ENCODE measurements at regions not wholly inside any gene's neighbourhood (a gene's known extent, or its start where the extent isn't known, plus 50 kb on each side); places are given as distances from the start of the nearest gene placed in this dataset.
"Not testable (repeated sequence)": the region's sequence is repeated elsewhere in the genome, so short reads cannot be mapped to it uniquely, and the experiment has no call there.

DNA sequence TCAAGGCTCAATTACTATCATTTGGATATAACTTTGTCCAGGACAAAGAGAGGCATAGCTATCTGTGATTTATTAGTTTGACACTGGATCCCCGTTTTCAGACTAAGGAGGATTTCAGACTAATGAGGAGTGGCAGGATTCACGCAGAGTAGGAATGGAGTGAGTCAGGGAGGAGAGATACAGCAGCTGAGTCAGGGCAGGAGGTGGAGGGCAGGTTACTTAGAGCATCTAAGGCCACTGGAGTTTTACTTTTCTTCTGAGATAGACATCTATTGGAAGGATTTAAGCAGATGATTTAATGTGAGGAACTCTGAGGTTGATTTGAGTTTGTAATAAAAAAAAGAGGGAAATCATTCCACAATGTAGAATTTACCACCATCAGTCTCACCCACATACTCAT lies 110.6 kb downstream of the RPIA start:
- not testable (repeated sequence) for DNase-seq

DNA sequence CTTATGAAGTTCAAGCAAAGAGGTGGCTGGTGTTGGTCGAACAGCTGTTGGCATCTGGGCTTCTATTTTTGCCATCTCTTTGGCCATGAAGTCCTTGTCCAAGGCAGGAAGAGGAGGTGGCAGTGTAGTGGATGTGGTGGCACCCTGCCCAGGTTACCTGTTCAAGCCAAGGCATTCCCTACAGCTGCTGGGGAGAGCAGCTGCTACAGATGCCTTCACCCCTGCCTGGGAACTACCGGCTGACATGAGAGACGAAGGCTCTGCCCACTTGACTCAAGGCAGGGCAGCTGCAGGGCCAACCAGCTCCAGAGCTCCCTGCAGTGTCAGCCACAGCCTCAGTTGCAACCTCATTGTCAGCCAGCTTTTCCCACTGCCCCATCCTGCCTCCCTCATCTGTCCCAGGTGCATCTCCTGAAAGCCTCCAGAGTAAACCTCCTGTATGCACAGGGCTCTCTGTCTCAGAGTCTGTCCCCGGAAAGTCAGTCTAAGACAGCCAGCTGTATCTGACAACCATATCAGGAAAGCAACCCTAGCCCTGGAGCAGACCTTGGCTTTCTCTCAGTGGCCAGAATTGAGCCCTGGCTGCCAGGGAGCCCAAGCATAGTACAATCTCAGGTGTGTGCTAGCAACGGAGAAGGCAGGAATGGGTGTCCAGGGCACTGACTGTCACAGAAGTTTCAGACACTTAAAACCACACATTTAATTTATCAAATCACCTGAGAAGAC lies 115.9 kb downstream of the RPIA start:
- DNase-seq, result no peak

DNA sequence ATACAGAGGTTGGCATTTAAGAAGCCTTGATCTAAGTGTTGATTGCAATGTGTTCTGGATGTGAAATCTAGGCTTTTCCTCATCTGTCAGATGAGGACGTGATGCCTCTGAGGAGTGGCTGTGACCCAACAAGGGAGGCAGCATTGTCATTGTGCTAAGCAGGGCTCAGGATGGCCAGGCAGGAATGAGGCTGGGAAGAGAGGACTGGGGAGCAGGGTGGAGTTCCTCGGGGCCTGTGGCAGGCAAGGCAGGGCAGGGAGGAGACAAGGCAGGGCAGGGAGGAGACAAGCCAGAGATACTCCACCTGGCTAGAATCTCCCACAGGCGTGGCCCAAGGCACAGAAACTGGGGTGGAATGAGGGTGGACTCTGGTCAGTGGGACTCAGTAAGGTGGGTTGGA lies 116.6 kb downstream of the RPIA start:
- DNase-seq, result no peak

DNA sequence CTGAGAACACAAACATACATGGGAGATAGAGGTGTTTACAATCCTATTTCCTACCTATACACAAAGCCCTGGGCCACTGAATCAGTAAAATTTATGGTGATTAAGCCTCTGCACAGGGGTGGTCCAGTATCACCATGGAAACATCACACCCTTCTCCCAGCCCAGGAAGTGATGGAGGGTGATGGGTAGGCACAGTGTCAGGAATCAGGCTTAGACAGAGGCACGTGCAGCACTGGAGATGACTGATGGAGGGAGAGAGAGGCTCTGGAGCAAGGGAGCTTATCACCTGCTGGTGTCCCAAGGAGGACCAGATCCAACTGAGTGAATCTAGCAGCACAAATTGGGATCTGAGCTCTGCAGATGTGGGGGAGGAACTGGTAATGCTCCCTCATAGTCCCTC lies 117.2 kb downstream of the RPIA start:
- no peak for DNase-seq

DNA sequence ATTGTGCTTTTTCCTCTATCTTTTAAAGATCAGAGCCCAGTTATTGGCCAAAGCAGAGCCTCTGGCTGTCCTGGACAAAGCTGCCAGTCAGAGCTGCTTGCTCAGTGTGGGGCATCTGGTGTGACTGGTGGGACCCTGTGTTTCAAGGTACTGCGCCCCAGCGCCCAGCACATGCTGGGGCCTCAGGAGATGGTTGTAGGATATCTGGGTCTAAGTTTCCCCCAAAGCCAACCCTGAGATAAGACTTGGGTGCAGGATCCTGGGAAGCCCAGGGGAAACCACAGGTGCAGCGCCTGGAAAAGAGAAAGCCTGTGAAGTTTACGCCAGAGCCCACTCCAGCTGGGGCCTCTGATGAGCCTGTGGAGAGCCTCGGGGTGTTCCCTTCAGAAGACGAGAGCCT lies 117.7 kb downstream of the RPIA start:
- no peak for DNase-seq

DNA sequence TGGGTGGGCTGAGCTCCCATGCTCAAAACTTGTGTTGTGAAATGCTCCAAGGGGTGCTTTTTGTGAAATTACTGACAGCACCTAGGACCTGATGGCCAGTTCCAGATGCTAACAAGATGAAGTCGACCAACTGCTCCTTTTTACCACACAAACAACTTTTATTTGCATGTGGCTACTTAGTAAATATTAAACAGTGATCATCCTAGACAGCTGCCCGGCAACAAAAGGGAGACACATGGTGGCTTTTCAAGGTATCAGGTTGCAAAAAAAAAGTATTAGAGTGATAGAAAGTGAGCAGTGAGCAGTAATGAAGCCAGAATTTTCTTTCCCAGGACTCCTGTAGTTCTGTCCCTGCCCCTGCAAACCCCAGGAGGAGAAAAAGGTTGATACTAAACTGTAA lies 118.5 kb downstream of the RPIA start:
- no peak for DNase-seq

DNA sequence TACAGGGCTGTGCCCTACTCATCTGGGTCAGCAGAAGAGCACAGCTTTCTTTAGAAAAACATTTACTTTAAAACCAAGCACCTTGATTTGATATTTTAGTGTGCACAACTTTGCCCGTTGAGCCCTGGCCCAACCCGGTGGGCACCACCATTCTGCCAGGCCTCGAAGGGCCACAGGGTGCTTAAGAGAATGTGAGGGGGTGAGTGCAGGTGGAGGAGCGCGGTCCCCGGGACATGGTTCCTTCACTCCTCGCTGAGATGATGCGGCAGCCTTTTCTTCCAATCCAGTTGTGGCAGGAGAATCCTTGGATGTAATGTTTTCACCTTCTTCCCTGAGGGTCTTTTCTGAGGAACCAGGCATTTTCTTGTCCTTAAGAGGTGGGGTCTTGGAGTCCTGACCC lies 119.0 kb downstream of the RPIA start:
- no peak for DNase-seq

DNA sequence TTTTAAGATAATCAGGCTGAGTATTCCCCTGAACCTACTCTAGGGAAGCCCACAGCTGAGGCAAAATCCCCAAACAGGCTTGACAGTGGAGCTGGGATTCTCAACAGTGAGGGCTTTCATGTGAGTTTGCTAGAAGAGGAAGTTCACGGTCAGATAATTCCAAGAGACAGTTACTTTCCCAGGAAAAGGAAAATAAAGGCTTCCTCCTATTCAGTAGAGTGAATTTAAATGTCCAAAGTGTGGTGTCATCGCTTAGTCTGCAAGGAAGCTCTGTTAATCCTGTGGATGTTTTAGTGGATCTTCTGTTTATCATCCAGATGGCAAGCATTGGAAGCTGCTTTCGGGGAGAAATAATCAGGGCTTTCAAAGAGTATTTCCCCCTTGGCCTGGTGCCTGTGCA lies 119.8 kb downstream of the RPIA start:
- DNase-seq, result no peak

DNA sequence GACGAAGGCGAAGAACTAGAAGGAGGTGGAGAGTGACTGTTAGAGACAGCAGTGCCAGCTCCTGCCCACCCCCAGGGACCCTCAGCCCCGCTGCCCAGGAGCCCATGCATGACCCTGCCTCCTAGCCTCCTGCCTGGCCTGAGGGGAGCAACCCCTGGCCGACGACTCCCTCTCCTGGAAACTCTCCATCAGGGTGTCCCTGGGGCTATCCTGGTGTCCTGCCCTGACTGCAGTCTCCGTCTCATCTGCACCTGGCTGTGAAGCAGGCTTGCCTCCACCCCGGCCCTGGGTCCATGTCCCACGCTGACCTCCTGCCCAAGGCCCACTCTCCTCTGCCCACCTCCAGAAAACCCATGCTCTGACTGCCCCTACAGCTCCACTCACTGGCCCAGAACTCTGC lies 120.2 kb downstream of the RPIA start:
- no peak for DNase-seq

DNA sequence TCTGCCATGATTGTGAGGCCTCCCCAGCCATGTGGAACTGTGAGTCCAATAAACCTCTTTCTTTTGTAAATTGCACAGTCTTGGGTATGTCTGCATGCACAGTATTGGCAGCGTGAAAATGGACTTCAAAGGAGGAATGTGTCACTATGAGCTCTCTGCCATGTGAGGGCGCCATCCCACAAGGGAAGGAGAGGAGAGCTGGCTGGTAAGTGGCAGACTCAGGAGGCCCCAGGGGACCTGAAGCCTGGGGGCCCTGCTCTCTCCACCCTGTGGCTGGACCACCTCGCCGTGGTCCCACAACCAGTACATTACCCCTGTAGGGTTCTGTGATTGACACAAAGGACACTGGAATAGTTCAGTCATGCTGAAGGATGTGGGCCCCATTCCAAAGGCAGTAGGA lies 122.1 kb downstream of the RPIA start:
- DNase-seq, result no peak

DNA sequence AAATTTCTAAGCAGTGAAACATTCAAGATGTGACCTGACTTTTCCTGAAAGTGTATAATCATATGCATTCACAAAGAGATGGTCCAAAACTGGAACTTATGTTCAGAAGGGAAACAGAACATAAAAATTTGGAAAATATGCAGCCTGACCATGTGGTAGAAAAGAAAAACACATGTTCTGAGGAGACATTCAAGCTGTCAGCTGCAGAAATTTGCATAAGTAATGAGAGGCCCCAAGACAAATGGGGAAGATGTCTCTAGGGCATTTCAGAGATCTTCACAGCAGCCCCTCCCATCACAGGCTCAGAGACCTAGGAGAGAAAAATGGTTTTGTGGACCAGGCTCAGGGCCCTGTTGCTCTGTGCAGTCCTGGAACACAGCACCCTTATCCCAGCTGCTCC lies 123.8 kb downstream of the RPIA start:
- no peak for DNase-seq

DNA sequence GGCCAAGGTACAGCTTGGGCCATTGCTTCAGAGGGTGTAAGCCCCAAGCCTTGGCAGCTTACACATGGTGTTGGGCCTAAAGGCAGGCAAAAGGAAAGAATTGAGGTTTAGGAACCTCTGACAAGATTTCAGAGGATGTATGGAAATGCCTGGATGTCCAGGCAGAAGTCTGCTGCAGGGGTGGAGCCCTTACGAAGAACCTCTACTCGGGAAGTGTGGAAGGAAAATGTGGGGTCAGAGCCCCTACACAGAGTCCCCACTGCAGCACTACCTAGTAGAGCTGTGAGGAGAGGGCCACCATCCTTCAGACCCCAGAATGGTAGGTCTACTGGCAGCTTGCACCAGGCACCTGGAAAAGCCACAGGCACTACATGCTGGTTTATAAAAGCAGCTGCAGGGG lies 124.2 kb downstream of the RPIA start:
- no peak for DNase-seq

DNA sequence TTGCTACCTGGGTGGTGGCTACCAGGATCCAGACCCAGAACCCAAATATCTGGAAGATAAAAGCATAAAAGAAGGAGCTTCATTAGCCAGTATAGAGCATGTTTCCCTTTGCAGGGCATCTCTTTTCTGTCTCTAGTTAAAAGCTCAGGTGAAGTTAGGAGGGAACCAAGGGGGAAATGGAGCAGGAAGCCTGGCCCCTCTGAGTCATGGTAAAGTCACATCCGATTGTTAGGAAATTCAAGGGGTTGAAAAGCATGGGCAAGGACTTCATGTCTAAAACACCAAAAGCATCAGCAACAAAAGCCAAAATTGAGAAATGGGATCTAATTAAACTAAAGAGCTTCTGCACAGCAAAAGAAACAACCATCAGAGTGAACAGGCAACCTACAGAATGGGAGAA lies 126.9 kb downstream of the RPIA start:
- no peak for DNase-seq

DNA sequence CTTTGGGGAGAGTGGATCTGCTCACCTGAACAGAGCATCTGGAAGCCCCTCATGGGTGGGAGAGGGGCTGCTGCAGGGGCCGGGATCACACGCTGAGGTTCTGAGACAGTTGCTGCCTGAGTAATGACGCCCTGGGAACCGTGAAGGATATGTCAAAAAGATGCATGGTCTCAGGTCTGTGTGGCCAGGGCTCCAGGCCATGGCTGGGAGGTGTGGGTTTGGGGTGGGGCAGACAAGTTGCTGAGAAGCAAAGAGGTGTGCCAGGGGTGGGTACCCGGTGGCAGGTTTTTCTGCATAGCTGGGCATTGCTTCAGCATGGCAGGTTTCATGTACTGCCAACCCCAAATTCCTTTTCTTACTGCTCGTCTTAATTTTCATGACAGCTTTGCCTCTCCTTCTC lies 133.5 kb downstream of the RPIA start:
- DNase-seq, result no peak

DNA sequence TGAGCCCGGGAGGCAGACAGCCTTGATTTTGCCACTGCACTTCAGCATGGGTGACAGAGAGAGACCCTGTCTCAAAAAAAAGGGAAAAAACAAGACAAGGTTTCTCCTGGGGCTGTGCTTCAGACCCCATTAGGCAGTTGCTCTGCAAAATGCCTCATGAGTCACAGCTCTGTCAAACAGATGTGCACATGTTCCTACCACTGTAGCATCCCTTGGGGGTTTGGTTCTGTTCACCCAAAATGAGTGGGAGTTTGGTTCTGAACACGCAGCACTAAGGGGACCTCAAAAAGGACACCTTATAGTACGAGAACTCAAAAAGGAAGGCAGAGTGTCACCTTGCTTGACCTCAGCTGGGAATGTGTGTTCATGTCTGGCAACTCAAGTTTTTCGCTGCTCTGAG lies 134.9 kb downstream of the RPIA start:
- no peak for DNase-seq

DNA sequence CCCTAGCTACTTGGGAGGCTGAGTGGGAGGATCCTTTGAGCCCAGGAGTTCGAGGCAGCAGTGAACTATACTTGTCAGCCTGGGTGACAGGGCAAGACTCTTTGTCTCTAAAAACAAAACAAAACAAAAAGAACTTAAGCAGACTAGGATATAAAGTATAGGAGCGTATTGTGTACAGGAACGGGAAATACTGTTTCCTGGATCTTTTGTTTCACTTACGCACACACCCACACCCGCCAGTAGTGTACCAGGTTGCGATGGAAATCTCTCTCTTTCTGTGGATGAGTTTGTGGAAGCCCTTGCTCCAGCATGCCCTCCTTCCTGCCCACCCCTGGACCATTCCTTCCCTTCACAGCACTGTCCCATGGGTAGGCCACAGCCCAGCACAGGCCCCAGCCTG lies 136.3 kb downstream of the RPIA start:
- DNase-seq, result no peak

DNA sequence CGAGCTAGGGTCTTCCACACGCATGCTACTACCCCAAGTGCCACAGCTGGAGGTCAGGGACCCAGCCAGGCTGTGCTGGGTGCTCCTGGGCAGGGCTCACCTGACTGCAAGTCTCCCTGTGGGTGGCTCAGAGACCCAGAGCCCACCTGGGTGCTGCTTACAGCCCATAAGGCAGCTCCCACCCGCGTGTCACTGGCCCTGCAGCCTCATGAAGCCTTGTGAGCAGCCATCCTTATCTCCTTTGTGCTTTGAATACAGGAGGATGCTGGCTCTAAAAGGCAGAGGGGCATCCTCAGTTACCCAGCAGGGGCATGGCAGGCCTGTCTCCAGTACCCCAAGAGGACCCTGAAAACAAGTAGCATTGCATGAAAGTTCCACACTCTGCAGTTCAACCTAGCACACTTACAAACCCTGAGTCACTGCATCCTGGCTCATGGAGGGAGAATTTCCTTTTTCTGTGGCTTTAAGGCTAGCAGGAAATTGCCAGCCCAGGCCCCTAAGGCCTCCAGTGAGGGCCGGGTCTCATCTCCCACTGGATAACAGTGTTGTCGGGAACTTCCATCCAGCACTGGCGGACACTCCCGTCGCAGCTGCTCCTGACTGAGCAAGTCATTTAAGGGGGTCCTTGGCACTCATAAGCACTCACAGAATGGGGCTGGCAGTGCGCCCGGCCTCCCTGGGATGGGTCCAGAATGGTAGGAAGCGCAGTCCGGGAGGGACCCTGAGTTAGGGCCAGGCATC lies 137.1 kb downstream of the RPIA start:
- no peak for DNase-seq

DNA sequence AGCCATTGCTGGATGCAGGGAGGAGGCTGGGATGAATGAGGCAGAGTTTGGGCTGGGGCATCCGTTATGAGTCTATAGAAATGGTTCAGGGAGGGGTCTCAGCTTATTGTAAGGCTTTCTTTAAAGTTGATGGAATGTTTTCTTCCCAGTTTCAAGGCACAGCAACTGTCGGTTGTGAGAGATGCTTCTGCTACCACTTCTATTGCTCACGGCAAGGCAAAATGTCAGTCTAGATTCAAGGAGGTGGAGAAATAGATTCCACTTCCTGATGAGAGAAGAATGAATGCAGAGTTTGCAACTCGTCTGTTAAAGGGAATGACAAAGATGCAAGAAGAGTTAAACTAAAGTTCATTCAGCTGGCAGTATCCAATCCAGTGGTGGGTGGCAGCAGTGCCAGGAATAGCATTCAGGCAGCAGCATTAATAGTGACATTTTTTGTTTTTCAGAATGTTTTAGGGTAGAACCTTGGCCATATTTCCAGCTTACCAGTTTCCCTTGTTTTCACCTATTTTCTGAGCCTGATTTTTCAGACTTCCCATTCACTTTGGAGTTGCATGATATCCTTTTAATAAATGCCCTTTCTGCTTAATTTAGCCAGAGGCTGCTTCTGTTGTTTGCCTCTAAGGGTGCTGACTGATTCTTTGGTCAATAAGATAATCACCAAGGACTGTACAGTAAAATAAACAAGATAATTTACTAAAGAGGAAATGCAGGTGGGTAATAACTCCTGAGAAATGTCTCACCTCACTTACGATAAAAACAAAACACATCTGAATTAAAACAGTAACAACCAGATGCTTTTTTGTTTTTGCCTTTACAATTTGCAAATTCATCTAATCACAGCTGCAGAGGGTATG lies 138.4 kb downstream of the RPIA start:
- no peak for DNase-seq

DNA sequence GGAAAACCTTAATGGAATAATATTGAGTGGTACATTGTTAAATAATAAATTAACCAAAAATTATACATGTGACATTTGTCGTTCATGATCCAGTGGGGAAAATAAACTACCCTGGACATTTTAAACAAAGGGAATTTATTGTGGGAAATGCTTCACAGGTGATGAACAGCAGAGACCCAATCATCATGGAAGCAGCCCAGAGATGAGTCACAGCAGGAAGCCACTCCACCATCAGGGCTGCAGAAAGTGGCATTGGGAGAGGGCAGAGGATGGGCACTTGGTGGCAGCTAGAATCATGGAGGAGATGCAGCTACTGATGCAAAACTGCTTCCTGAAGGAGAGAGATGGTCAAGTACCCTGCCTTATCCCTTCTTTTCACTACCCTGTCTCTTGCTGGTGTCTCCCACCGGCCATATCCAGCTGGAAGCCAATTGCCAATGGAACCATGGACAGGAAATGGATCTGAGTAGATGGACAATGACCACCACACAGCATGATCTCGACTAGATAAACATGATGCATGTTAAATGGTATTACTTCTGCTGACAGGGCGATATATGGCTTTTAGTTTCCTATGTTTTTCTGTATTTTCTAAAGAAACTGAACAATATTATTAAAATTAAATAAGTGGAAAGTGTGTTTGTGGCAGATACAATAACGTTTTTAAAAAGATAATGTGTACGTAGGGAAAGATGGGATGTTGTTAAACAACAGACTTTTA lies 139.8 kb downstream of the RPIA start:
- no peak for DNase-seq

DNA sequence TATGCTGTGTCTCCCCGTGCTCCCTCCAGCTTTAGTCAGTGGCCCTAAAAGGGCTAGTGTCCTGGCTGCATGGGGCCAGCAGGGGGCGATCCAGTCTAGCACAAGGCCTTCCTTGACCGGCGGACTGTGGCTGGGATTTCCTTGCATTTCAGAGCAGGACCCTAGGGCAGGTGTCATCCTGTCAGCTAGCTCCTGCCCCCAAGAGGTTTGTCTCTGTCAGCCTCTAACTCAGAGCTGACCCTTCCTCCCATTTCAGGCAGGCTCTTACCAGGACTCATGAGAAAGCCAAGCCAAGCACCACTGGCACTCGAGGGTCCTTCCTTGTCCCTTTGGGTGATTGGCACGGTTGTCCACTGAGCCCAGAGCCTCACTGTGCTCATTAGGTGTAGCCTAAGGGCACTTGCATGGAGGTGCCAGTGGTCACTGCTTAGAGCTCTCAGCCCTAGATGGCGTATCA lies 140.3 kb downstream of the RPIA start:
- DNase-seq, result peak; percentile 26

DNA sequence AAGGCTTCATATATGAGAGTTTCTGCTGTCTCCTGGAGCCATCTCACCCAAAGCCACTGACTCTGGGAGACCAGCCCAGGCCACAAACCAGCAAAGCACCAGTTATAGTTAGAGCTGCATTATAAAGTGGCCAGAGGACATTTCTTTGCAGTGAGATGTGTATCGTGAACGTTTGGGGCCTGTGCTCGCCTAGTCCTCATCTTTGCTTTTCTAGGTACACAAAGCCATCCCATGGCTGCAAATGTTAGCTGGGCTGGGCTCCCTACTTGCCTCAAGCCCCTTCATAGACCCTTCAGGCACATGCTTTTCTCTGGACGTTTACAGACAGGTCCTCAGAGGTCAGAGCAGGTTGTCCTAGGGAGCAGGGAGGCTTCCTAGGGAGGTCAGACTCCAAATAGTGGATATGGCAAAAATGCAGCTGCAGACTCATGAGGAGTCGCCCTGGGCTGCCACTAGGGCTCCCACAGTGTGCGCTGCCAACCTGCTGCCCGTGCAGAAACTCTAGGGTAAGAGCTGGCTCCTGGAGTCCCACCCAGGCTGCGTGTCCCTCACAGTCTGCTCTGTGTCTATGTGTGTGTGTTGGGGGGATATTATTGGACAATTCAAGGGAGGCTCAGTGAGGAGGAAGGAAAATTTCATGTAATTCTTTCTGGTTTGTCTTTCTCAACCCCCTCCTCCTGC lies 141.0 kb downstream of the RPIA start:
- DNase-seq, result no peak

DNA sequence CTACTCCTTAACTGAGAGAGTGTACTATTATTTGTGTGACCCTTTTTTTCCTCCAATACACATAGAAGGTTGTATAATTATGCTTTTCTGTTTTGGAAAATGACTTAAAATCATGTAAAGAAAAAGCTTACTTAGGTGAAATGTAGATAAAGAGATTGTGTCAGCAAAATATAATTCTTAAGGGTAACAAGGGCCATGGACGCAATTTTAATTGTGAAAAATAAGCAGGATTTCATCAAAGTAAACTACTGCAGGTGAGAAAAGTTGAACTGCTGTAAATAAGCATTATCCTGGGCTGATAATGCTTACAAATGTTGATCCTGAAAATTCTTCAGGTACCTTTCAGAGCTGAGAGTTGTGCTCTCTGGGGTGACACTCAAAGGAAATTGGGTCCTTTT lies 141.5 kb downstream of the RPIA start:
- no peak for DNase-seq

DNA sequence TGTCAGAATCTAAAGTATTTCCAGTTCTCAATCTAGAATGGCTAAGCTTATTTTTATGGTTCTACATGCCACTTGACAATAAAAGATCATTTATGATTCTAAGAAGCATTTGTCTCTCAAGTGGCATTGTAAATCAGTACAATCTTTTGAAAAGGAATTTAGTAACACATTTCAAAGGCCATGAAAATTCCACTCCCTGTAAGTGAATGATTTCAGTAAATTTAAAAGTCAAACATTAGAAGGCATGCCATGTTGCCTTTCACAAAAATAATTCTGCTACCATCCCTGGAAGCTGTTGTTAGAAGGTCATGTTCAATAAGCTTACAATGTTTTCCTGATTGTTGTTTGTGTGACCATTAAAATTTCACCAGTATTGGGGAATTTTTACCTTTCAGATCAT lies 142.9 kb downstream of the RPIA start:
- DNase-seq, result no peak

Data from activated naive CD4-positive, alpha-beta T cell treated with anti-CD3 and anti-CD28 coated beads, Interleukin-2, amount 50 U/mL, for 16 hours (primary cell).